ENCODE measurements at regions not wholly inside any gene's neighbourhood (a gene's known extent, or its start where the extent isn't known, plus 50 kb on each side); places are given as distances from the start of the nearest gene placed in this dataset.

DNA sequence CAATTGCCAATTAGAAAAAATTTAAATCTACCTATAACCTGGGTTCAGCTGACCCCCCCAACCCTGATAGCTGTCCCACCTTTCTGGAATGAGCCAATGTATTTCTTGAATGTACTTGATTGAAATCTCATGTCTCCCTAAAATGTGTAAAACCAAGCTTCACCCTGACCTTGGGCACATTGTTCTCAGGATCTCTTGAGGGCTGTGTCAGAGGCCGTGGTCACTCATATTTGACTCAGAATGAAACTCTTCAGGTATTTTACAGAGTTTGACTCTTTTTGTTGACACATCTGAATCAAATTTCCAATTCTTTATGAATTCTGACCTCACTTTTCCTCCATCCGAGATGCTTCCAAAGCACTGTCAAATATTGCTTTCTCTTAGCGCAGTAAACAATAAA is 115.3 kb upstream of the BEND4 start:
- TF ChIP-seq CTCF (IDR thresholded peaks at IDR 0.05): no peak
- no peak for TF ChIP-seq POLR2AphosphoS5 (IDR thresholded peaks at IDR 0.05; ENCODE audit: insufficient read depth in 1 of 2, low read depth in 1 of 2)

Data from vagina (tissue), 2 donors.